Bone marrow (tissue), 2 donors: ENCODE measurements at regions not wholly inside any gene's neighbourhood (a gene's known extent, or its start where the extent isn't known, plus 50 kb on each side); places are given as distances from the start of the nearest gene placed in this dataset.

Experiments
- DNase-seq, 2 donors: peaks; one replicate each; lab custom pipeline; 2025; lab: John Stamatoyannopoulos, UW

- DNase-seq: no peak
These were observed 138.8 kb downstream of the TUSC7 start for GRCh38 chr3:116848248-116848829.

DNA sequence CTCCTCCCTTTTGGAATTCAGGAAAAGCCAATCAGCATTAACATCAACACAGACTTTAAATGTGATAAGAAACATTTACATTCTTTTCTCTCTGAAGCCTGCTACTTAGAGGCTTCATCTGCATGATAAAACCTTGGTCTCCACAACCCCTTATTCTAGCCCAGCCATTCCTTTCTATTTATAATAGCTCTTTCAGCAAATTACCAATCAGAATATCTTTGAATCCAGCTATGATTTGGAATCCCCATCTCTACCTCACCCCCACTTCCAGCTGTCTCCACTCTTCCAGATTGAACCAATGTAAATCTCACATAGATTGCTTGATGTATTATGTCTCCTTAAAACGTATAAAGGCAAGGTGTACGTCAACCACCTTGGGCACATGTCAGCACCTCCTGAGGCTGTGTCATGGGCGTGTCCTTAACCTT lies 139.7 kb downstream of the TUSC7 start:
- DNase-seq: no peak

DNA sequence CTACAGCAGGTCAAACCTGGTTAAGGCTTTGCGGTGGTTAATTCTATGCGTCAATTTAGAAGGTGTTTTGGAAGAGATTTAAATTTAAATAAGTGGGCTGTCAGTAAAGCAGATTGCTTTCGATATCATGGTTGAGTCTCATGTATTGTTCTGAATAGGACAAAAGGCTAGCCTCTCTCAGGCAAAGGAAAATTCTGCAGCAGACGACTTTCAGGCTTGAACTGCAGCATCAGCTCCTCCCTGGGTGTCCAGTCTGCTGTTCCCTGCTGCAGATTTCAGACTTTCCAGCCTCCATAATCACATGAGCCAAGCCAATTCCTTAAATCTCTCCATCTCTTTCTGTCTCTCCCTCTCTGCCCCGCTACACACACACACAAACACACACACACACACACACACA lies 143.2 kb downstream of the TUSC7 start:
- DNase-seq: no peak

DNA sequence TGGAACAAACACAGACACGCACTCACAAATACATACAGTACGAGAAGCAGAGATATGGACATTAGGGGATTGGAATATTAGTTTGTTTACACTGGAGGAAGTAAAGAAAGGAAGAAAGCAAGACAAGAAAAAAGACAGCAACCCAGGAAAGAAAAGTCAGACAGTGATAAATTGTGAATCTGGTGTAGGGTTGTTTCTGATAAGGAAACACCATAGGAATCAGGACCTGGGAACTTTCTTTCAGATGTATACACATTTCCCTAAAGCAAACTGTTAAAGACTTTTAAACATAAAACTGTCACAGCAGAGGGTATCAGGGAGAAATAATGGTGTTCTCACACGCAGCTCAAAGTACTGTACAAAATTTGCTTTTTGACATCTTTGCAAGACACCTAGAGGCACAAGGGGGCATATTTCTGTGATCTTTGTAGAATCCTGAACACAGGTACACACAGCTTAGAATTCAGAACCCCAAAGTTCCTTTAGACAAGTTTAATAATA lies 153.7 kb downstream of the TUSC7 start:
- DNase-seq: no peak

GRCh38 chr3:116863822-116864589 lies 154.4 kb downstream of the TUSC7 start:
- no peak for DNase-seq

DNA sequence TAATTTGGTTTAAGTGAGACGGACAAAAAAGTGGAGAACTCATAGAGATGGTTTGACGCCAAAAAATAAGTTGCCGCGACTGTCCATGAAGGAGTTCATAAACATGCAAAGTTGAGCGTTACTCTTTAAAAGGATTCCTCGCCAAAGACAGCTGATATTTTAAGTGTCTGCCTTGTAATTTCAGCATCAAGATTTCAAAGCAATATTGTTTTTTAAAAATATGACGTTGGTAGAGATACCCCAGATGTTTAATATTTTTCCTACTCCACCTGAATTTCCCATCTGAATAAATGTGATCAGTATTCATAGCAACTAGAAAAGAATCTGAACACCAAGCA lies 155.0 kb downstream of the TUSC7 start:
- DNase-seq: no peak

DNA sequence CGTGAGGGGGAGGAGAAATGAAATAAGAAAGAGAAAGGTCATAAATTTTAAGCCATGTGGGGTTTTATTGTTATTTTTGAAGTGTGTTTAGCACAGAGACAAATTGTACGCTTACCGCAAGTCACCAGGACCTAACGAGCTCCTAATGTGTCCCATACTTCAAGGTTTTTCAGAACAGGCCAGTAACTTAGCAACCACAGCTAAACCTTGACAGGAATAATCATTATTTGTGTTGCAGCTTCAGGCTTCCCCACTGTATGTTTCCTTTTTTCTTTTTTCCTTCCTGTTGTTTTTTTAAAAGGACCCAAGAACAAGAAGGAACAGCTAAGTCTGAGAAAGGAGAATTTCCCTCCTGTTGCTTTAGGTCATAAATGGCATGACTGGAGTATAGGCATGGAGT lies 160.8 kb downstream of the TUSC7 start:
- no peak for DNase-seq

GRCh38 chr3:116871905-116872304 lies 162.3 kb downstream of the TUSC7 start:
- DNase-seq: no peak

DNA sequence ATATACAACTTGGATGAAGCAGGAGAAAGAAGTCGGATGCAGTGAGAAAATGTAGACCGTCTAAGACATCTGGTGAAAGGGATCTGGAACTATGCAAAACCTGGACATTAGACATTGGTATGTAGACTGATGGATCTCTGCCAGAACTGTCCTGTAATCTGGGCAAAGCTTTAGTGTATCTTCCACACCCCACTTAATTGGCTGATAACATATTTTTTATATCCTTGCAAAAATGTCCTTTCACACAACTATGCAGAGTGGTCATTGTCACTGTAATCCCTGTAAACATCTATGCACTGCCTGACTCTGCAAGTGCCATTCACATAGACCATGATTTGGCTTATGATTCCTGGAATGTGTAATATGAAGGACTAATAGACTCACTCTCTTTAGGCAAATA lies 163.1 kb downstream of the TUSC7 start:
- DNase-seq: no peak

GRCh38 chr3:116873142-116873541 lies 163.6 kb downstream of the TUSC7 start:
- DNase-seq: no peak

GRCh38 chr3:116877968-116878367 lies 168.4 kb downstream of the TUSC7 start:
- DNase-seq: no peak

- DNase-seq: no peak
These were observed 176.8 kb downstream of the TUSC7 start for GRCh38 chr3:116886202-116886893.

DNA sequence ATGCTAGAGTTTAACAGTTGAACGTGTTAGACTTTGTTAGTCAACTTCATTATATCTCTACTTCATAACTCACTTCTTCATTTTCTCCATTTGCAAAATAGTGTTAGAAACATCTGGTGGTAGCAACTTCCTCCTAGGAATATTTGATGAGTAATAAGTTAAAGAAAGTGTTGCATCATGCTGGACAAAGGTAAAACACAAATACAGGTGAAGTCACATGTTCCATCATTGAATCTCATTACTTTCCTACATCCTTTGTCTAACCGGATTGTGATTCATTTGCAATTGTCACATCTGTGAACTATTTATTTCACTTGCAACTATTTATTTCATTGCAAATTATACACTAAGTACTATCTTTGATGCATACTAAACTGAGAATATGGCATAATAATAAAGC lies 186.5 kb downstream of the TUSC7 start:
- DNase-seq: no peak

- no peak for DNase-seq
These were observed 187.8 kb downstream of the TUSC7 start for GRCh38 chr3:116897382-116897781.

DNA sequence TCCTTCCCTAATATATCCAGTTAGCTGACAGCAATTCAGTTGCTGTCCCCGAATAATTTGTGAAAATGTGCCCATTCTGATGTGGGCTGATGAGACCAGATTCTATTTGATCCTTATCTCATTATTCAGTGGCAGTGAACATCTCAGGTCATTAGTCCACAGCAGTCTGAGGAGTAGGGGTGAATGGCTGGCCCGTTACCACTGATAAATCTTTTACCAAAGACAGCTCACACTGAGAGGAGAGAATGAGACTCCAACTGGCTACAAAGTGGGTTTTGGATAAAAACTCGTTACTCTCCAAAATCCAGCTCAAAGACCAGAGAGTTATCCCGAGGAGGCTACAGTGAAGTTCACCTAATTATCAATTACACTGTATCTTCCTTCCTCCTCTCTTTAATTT lies 189.7 kb downstream of the TUSC7 start:
- no peak for DNase-seq

DNA sequence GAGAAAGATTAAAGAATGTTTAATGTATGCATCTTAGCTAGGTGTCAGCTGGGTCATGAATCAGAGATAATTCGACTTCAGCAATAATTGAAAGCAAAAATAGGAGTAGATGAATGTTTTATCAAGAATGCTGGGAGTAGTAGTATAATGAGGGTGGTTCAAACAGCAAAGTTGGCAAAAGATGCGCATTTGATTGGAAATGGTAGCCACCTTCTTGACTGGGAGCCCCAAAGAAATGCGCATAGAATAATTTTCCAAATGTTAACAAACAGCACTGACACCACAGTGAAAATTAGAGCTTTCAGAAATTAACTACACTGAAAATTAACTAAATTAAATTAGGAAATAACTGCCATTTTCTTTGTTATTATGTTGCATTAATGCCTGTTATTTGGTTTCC lies 195.8 kb downstream of the TUSC7 start:
- no peak for DNase-seq

DNA sequence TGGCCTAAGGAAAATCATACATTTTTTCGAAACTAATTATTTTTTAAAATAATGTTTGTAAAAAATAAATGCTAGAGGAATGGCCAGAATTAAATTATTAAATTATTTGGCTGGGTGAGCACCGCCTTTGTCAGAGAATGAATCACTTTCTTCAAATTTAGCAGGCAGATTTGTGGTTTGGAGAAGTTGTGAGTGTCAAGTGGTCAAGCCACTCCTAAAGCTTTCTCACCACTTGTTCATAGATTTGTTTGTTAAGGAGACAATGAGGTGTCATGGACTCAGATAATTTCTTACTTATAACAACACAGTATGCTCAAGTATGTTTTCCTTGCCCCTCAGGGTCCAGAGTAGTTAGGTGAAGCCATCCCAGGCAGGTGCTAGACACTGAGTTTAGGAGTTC lies 196.2 kb downstream of the TUSC7 start:
- no peak for DNase-seq

GRCh38 chr3:116912116-116912515 lies 202.5 kb downstream of the TUSC7 start:
- DNase-seq: no peak

DNA sequence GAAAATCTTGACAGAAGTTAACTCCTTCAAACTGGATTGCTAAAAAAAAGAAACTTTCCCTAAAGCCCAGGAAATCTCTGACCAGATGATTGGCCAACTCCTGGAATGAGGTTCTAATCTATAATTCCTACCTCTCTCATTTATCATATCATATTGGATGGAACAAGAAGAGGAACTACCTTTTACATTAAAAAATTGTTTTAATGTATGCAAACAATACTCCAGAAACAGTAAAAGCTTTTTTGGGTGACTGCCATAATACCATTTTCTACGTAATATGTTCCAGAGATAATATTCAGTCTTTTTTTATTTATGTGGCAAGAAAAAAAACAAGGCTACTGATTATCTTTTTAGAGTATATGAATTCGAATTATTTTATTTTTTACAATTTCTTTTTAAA lies 204.4 kb downstream of the TUSC7 start:
- DNase-seq: no peak

- DNase-seq: no peak
These were observed 207.3 kb downstream of the TUSC7 start for GRCh38 chr3:116916836-116917235.

GRCh38 chr3:116920826-116921610 lies 211.4 kb downstream of the TUSC7 start:
- no peak for DNase-seq

GRCh38 chr3:116927918-116928317 lies 218.3 kb downstream of the TUSC7 start:
- DNase-seq: no peak
